ENCODE measurements at regions not wholly inside any gene's neighbourhood (a gene's known extent, or its start where the extent isn't known, plus 50 kb on each side); places are given as distances from the start of the nearest gene placed in this dataset.

DNA sequence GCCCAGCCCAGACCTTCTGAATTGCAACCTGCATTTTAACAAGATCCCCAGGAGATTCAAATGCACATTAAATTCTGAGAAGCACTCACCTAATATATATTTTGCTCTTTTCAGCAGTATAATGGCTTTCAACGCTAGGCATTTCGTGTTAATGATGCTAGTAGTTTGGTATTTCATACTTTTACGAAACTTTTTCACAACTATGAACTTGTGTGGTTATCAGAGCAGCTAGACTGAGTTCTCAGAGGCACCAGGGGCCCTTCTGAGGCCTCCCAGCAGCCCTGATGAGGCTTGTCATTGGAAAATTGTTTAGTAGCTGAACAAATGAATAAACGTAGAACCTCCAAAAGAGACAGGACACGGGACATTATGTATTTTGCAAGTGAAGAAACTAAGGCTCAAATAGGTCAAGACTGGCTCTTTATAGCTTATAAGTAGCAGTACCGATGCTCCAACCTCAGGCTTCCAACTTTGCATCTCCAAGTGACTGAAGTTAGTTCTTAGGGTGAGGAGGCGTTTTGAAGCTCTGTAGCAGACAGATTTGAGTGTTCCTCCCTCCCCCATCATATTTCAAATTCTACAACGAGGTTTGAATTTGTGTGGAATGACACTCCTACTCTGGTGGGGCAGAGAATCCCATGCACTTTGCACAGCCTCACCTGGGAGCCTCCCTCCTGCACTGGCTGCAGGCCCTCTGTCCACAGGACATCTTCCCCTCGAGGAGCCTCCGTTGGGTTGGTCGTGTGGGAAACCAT lies 121.1 kb upstream of the SLC25A48 start:
- TF ChIP-seq, protein P1, sequence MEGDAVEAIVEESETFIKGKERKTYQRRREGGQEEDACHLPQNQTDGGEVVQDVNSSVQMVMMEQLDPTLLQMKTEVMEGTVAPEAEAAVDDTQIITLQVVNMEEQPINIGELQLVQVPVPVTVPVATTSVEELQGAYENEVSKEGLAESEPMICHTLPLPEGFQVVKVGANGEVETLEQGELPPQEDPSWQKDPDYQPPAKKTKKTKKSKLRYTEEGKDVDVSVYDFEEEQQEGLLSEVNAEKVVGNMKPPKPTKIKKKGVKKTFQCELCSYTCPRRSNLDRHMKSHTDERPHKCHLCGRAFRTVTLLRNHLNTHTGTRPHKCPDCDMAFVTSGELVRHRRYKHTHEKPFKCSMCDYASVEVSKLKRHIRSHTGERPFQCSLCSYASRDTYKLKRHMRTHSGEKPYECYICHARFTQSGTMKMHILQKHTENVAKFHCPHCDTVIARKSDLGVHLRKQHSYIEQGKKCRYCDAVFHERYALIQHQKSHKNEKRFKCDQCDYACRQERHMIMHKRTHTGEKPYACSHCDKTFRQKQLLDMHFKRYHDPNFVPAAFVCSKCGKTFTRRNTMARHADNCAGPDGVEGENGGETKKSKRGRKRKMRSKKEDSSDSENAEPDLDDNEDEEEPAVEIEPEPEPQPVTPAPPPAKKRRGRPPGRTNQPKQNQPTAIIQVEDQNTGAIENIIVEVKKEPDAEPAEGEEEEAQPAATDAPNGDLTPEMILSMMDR (conservative IDR thresholded peaks at IDR 0.05 in 1 of 2, IDR thresholded peaks at IDR 0.05 in 1 of 2; ENCODE audit: low read depth in 1 of 2, low read length in 2 of 2): no peak
- no peak for TF ChIP-seq EZH2 (IDR thresholded peaks at IDR 0.05; ENCODE audit: low read length, missing control alignments)

Data from fibroblast of lung (primary cell).